Spleen (tissue), 11 donors: ENCODE measurements at regions not wholly inside any gene's neighbourhood (a gene's known extent, or its start where the extent isn't known, plus 50 kb on each side); places are given as distances from the start of the nearest gene placed in this dataset.

Experiments used
- DNase-seq: peaks from one replicate; pipeline ENCODE4 v3.0.0-alpha.2; 2020
- H3K27ac ChIP-seq, 8 donors: fragments of 200-600 bp; sonication (generic) in 7 of 8; 1 replicate in 4 of 8; 2 replicates in 4 of 8; pipeline versions ENCODE4 v1.5.0 to v1.8.0; 2016 to 2021; ENCODE audit warnings: inconsistent platforms in 4 of 8, mild to moderate bottlenecking in 4 of 8, moderate library complexity in 1 of 8
- H3K27me3 ChIP-seq, 7 donors: fragments of 200-600 bp; sonication (generic) in 6 of 7; replicated peaks in 1 of 7; 1 replicate in 4 of 7; 2 replicates in 3 of 7; pipeline versions ENCODE4 v1.5.0 to v1.8.0; 2016 to 2021; ENCODE audit warnings: inconsistent platforms in 3 of 7, mild to moderate bottlenecking in 1 of 7
- H3K36me3 ChIP-seq, 6 donors: fragments of 200-600 bp; sonication (generic) in 5 of 6; 1 replicate in 4 of 6; 2 replicates in 2 of 6; pipeline versions ENCODE4 v1.5.0 to v1.8.0; 2016 to 2021; ENCODE audit warnings: inconsistent platforms in 2 of 6
- H3K4me1 ChIP-seq, 6 donors: fragments of 200-600 bp; sonication (generic) in 5 of 6; 1 replicate in 3 of 6; 2 replicates in 3 of 6; pipeline versions ENCODE4 v1.5.0 to v1.8.0; 2016 to 2021; ENCODE audit warnings: inconsistent platforms in 3 of 6
- H3K4me3 ChIP-seq, 8 donors: fragments of 200-600 bp; sonication (generic) in 7 of 8; 1 replicate in 4 of 8; 2 replicates in 4 of 8; pipeline versions ENCODE4 v1.5.0 to v1.8.0; 2016 to 2021; ENCODE audit warnings: inconsistent platforms in 4 of 8, mild to moderate bottlenecking in 4 of 8, moderate library complexity in 2 of 8
- H3K9me3 ChIP-seq, 8 donors: fragments of 200-600 bp; sonication (generic) in 7 of 8; 1 replicate in 4 of 8; 2 replicates in 4 of 8; pipeline versions ENCODE4 v1.5.0 to v1.8.0; 2016 to 2021; ENCODE audit warnings: inconsistent platforms in 4 of 8
- POLR2A ChIP-seq, 3 donors: fragments of 450-650 bp; IDR thresholded peaks; one replicate each; pipeline ENCODE4 v1.5.1; 2017; ENCODE audit warnings: antibody characterized with exemption in 3 of 3, mild to moderate bottlenecking in 1 of 3
- POLR2AphosphoS5 ChIP-seq, 3 donors: sonication (generic); formaldehyde crosslinking; IDR thresholded peaks; one replicate each; pipeline ENCODE4 v1.5.1; 2017; ENCODE audit warnings: antibody characterized with exemption in 3 of 3
- WGBS, 5 donors: extraction: QIAGEN DNeasy Blood & Tissue Kit in 3 of 5; methylation state at CpG; one replicate each; pipeline versions ENCODE4 v1.1.5 to v1.1.7; 2013 to 2018; 5-methylcytosine and 5-hydroxymethylcytosine counted together
- intact Hi-C: fragments of 100-400 bp; cut with DNase I; formaldehyde crosslinking; loops from one replicate; pipeline ENCODE4 v1.15.0; 2023; ENCODE audit warnings: low total_unique reads
- TF ChIP-seq, protein P1 (sequence below), 11 experiments: fragments of 200-600 bp in 7 of 11; fragments of 450-650 bp in 4 of 11; sonication (generic) in 4 of 11; IDR thresholded peaks in 8 of 11; conservative IDR thresholded peaks in 3 of 11; 1 replicate in 7 of 11; 2 replicates in 4 of 11; pipeline versions ENCODE4 v1.4.0 to v1.8.0; 2016 to 2021; ENCODE audit warnings: antibody characterized with exemption in 11 of 11, inconsistent platforms in 4 of 11, mild to moderate bottlenecking in 1 of 11
- donor health status: healthy with polysubstance abuse.
- donor health status: DM: no; HTN: no; CAD: no; lungs with moderate emphysema.
- donor health status: DM: no; HTN: no; CAD: no.
- donor health status: Bipolar disorder and iron deficiency.
- donor health status: healthy.
- donor health status: DM: no; HTN: no; CAD: no.
- donor health status: DM: yes; HTN: yes; CAD: no.

DNA sequence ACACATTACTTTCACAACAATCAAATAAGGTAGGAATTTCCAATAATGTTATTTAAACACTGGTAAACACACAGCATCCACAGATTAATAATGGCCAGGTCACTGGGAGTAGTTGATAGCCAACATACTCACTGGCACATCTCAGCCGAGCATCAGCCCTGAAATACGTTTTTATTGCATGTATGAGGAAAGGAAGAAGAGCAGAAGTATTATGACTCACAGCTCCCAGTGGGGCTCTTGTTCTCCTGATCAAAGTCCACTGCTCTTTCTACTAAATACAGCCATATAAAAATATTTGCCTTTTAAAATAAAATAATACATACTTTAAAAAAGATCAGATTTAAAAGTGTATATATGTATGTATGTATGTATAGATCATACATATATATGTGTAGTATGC, 999.6 kb downstream of the SUCLG1 start:
- TF ChIP-seq POLR2A (IDR thresholded peaks at IDR 0.05) (no peak), POLR2AphosphoS5 (IDR thresholded peaks at IDR 0.05) (no peak)
- TF ChIP-seq, protein P1, sequence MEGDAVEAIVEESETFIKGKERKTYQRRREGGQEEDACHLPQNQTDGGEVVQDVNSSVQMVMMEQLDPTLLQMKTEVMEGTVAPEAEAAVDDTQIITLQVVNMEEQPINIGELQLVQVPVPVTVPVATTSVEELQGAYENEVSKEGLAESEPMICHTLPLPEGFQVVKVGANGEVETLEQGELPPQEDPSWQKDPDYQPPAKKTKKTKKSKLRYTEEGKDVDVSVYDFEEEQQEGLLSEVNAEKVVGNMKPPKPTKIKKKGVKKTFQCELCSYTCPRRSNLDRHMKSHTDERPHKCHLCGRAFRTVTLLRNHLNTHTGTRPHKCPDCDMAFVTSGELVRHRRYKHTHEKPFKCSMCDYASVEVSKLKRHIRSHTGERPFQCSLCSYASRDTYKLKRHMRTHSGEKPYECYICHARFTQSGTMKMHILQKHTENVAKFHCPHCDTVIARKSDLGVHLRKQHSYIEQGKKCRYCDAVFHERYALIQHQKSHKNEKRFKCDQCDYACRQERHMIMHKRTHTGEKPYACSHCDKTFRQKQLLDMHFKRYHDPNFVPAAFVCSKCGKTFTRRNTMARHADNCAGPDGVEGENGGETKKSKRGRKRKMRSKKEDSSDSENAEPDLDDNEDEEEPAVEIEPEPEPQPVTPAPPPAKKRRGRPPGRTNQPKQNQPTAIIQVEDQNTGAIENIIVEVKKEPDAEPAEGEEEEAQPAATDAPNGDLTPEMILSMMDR (IDR thresholded peaks at IDR 0.05 in 8 of 11, conservative IDR thresholded peaks at IDR 0.05 in 3 of 11) = no peak
- intact Hi-C loops = no loop called here
- no peak for DNase-seq
- Histone ChIP-seq H3K9me3 (no peaks in the 10 kb centered on the region), H3K27ac (no peak overlapping the region), H3K36me3 (no peaks in the 10 kb centered on the region), H3K27me3 (no peaks in the 10 kb centered on the region), H3K4me1 (no peaks in the 10 kb centered on the region), H3K4me3 (no peak overlapping the region)
- 73 to 86% (median 78%) methylated on average over 2 of the region's 2 CpGs for WGBS, 5 donors

DNA sequence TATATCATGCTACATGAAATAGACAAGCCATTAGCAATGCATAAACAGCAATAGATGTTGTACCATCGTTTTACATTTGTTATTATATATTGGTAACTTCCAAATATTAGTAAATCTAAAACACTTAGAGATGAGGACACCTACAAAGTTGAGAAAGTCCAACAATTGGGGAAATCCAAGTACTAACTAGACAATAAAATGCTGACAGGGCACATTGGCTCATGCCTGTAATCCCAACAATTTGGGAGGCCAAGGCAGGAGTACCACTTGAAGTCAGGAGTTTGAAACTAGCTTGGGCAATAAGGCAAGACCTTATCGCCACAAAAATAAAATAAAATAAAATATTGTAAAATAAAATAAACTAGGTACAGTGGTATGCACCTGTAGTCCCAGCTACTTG, 1023.1 kb downstream of the SUCLG1 start:
- WGBS, 5 donors = 72 to 92% (median 82%) methylated on average over 2 of the region's 2 CpGs
- no peak for TF ChIP-seq POLR2AphosphoS5 (IDR thresholded peaks at IDR 0.05)
- TF ChIP-seq, protein P1 (IDR thresholded peaks at IDR 0.05 in 8 of 11, conservative IDR thresholded peaks at IDR 0.05 in 3 of 11) = no peak
- TF ChIP-seq POLR2A (IDR thresholded peaks at IDR 0.05) = no peak
- Histone ChIP-seq H3K36me3 (no peaks in the 10 kb centered on the region), H3K9me3 (peaks cover 0 to 3% (median 0%) of the 10 kb centered on the region in 8 donors), H3K4me3 (no peak overlapping the region), H3K27ac (no peak overlapping the region), H3K27me3 (no peaks in the 10 kb centered on the region), H3K4me1 (no peaks in the 10 kb centered on the region)
- DNase-seq = no peak
- intact Hi-C loops = no loop called here

DNA sequence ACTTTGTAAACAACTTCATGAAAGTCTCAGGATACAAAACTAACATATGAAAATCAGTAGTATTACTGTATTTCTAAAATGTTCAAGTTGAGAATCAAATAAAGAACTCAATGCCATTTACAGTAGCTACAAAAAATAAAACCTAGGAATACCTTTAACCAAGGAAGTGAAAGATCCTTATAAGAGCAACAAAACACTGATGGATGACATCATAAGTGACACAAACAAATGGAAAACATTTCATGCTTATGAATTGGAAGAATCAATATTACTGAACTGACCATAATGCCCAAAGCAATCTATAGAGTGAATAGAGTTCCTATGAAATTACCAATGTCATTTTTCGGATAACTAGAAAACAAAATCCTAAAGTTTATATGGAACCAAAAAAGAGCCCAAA, 1038.1 kb downstream of the SUCLG1 start:
- TF ChIP-seq, protein P1 (IDR thresholded peaks at IDR 0.05 in 8 of 11, conservative IDR thresholded peaks at IDR 0.05 in 3 of 11) = no peak
- no peak for TF ChIP-seq POLR2A (IDR thresholded peaks at IDR 0.05)
- TF ChIP-seq POLR2AphosphoS5 (IDR thresholded peaks at IDR 0.05) = no peak
- no peaks in the 10 kb centered on the region for H3K36me3 ChIP-seq
- no peaks in the 10 kb centered on the region for H3K27me3 ChIP-seq
- peaks cover 7 to 70% (median 51%) of the 10 kb centered on the region in 8 donors for H3K9me3 ChIP-seq
- no peak for DNase-seq
- intact Hi-C loops = no loop called here
- H3K4me1 ChIP-seq = no peaks in the 10 kb centered on the region
- 80 to 98% (median 83%) methylated on average over 1 of the region's 1 CpG for WGBS, 5 donors
- no peak overlapping the region for H3K4me3 ChIP-seq
- H3K27ac ChIP-seq = no peak overlapping the region

DNA sequence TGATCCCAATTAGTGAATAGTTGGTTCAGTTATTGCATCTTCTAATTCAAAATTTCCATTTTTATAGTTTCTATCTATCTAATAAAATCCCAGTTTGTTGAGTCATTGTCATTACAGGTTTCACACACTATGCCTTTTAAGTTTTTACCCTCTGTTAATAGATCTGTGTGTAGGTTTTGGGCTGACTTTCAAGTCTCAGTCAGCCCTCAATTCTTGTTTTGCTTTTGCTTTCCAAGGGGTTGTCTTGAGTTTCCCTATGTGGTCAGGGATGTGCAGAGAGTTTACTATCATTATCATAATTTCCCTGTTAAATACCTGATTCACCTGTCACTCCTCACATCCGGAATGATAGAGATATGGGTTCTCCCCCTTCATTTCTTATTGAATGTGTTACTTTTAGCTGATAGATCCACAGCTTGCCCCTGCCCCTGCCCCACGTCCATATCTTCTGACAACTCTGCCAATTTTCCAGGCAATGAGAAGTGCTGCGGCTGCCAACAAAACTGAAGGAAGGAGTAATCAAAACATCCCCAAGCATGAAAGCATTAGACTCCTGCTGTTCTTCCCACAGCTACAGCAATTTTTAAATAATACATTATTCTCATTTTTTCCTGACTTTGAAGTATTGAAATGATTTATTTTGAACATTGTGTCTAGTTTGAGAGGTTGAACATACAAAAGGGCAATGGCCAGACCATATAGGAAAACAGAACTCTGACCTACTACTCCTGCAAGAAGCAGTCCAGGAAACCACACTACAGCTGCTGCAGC, 1064.8 kb downstream of the SUCLG1 start:
- H3K9me3 ChIP-seq = peaks cover 0 to 18% (median 0%) of the 10 kb centered on the region in 8 donors
- no peak for DNase-seq
- no peaks in the 10 kb centered on the region for H3K4me1 ChIP-seq
- H3K4me3 ChIP-seq = no peak overlapping the region
- H3K27ac ChIP-seq = no peak overlapping the region
- H3K36me3 ChIP-seq = no peaks in the 10 kb centered on the region
- no peak for TF ChIP-seq POLR2AphosphoS5 (IDR thresholded peaks at IDR 0.05)
- no peak for TF ChIP-seq POLR2A (IDR thresholded peaks at IDR 0.05)
- TF ChIP-seq, protein P1 (IDR thresholded peaks at IDR 0.05 in 8 of 11, conservative IDR thresholded peaks at IDR 0.05 in 3 of 11) = no peak
- intact Hi-C loops = no loop called here
- no peaks in the 10 kb centered on the region for H3K27me3 ChIP-seq
- 39 to 74% (median 53%) methylated on average over 3 of the region's 3 CpGs for WGBS, 5 donors
